Type B pancreatic cell (in vitro differentiated cells): ENCODE measurements at regions not wholly inside any gene's neighbourhood (a gene's known extent, or its start where the extent isn't known, plus 50 kb on each side); places are given as distances from the start of the nearest gene placed in this dataset.

Source experiments
- DNase-seq: peaks from one replicate; pipeline ENCODE4 v3.0.0; 2021; ENCODE audit warnings: mixed read lengths; ENCODE audit not compliant: unreplicated experiment; ENCODE audit errors: extremely low spot score
- H3K27ac Mint-ChIP-seq: 2 replicates; pipeline ENCODE4 v1.8.0; 2021; ENCODE audit warnings: mild to moderate bottlenecking, mixed read lengths
- H3K27me3 Mint-ChIP-seq: 2 replicates; pipeline ENCODE4 v1.8.0; 2021; ENCODE audit warnings: mixed read lengths
- H3K36me3 Mint-ChIP-seq: 2 replicates; pipeline ENCODE4 v1.8.0; 2021; ENCODE audit warnings: mixed read lengths
- H3K4me1 Mint-ChIP-seq: one replicate; pipeline ENCODE4 v1.8.0; 2021; ENCODE audit warnings: mixed read lengths; ENCODE audit not compliant: unreplicated experiment
- H3K4me3 Mint-ChIP-seq: 2 replicates; pipeline ENCODE4 v1.8.0; 2021; ENCODE audit warnings: mild to moderate bottlenecking, mixed read lengths
- H3K9me3 Mint-ChIP-seq: 2 replicates; pipeline ENCODE4 v1.8.0; 2021; ENCODE audit warnings: mixed read lengths
- CTCF ChIP-seq: fragments of 200-600 bp; sonication (generic); conservative IDR thresholded peaks from 2 replicates; pipeline ENCODE4 v1.5.0; 2021; ENCODE audit warnings: antibody characterized with exemption, mild to moderate bottlenecking

GRCh38 chr4:96763546-96763945 lies 923.7 kb downstream of the PDHA2 start:
- H3K4me1 Mint-ChIP-seq: no peaks in the 10 kb centered on the region
- TF ChIP-seq CTCF: no peak
- no peak overlapping the region for H3K4me3 Mint-ChIP-seq
- no peak for DNase-seq
- no peaks in the 10 kb centered on the region for H3K27me3 Mint-ChIP-seq
- no peak overlapping the region for H3K27ac Mint-ChIP-seq
- no peaks in the 10 kb centered on the region for H3K36me3 Mint-ChIP-seq
- H3K9me3 Mint-ChIP-seq: peaks cover 5% of the 10 kb centered on the region

GRCh38 chr4:96766359-96766758 lies 926.5 kb downstream of the PDHA2 start:
- peaks cover 7% of the 10 kb centered on the region for H3K9me3 Mint-ChIP-seq
- no peaks in the 10 kb centered on the region for H3K36me3 Mint-ChIP-seq
- H3K27me3 Mint-ChIP-seq: no peaks in the 10 kb centered on the region
- no peak for TF ChIP-seq CTCF
- no peak for DNase-seq
- H3K4me3 Mint-ChIP-seq: no peak overlapping the region
- H3K27ac Mint-ChIP-seq: no peak overlapping the region
- H3K4me1 Mint-ChIP-seq: no peaks in the 10 kb centered on the region

- no peaks in the 10 kb centered on the region for H3K36me3 Mint-ChIP-seq
- H3K4me3 Mint-ChIP-seq: no peak overlapping the region
- no peak overlapping the region for H3K27ac Mint-ChIP-seq
- H3K27me3 Mint-ChIP-seq: no peaks in the 10 kb centered on the region
- H3K9me3 Mint-ChIP-seq: peaks cover 3% of the 10 kb centered on the region
- no peaks in the 10 kb centered on the region for H3K4me1 Mint-ChIP-seq
- TF ChIP-seq CTCF: no peak
- DNase-seq: no peak
These were observed 928.1 kb downstream of the PDHA2 start for GRCh38 chr4:96767815-96768480.

- Mint-ChIP-seq H3K27ac (no peak overlapping the region), H3K4me1 (no peaks in the 10 kb centered on the region), H3K36me3 (no peaks in the 10 kb centered on the region), H3K9me3 (peaks cover 5% of the 10 kb centered on the region), H3K27me3 (no peaks in the 10 kb centered on the region), H3K4me3 (no peak overlapping the region)
- no peak for DNase-seq
- TF ChIP-seq CTCF: no peak
These were observed 935.6 kb downstream of the PDHA2 start for GRCh38 chr4:96775501-96775900.

- TF ChIP-seq CTCF: no peak
- Mint-ChIP-seq H3K4me3 (no peak overlapping the region), H3K27me3 (no peaks in the 10 kb centered on the region), H3K4me1 (no peaks in the 10 kb centered on the region), H3K9me3 (peaks cover 5% of the 10 kb centered on the region), H3K36me3 (no peaks in the 10 kb centered on the region), H3K27ac (no peak overlapping the region)
- no peak for DNase-seq
These were observed 937.1 kb downstream of the PDHA2 start for GRCh38 chr4:96776920-96777527.
